ENCODE measurements at regions not wholly inside any gene's neighbourhood (a gene's known extent, or its start where the extent isn't known, plus 50 kb on each side); places are given as distances from the start of the nearest gene placed in this dataset.

GRCh38 chr1:38102636-38103035 lies 56.0 kb upstream of the POU3F1 start:
- no peak for DNase-seq (ENCODE audit: low spot score)

GRCh38 chr1:38101037-38101785 lies 54.6 kb upstream of the POU3F1 start:
- no peak for DNase-seq (ENCODE audit: low spot score)

- DNase-seq (ENCODE audit: low spot score) = no peak
Measured at GRCh38 chr1:38098101-38098847, 51.7 kb upstream of the POU3F1 start.

DNA sequence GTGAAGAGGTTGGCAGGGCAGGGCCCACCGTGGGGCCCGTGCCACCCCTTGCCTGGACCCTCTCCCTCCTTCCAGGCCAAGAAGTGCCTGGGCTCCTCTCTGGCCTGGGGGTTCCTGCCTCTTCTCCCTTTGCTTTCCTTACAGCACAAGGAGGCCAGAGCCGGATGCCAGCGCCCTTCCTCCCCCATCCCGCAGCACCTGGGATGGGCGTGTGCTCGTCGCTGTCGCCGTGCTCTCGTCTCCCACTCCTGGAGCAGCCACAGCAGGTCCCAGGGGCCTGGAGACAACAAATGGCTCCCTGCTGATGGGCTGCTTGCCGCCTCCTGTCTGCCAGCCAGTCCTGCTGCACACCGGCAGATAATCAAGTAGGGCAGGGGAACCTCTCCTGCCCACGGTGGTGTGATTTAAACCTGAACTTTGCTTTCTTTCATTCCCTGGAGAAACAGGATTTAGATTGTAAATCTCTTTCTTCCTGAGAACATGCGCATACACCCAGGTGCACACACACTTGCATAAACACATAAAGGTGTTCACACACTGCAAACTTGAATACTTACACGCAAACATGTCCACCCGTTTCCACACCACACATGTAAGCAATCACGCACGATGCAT lies 50.8 kb upstream of the POU3F1 start:
- no peak for DNase-seq (ENCODE audit: low spot score)

Data from kidney capillary endothelial cell (primary cell).